Mesodermal cell (in vitro differentiated cells): ENCODE measurements at regions not wholly inside any gene's neighbourhood (a gene's known extent, or its start where the extent isn't known, plus 50 kb on each side); places are given as distances from the start of the nearest gene placed in this dataset.

ENCODE experiments used
- H3K27ac ChIP-seq: 2 replicates; pipeline ENCODE4 v1.7.0; 2013; ENCODE audit warnings: mild to moderate bottlenecking, low read depth, low read length, moderate library complexity; ENCODE audit not compliant: severe bottlenecking
- H3K36me3 ChIP-seq: 2 replicates; pipeline ENCODE4 v1.7.1; 2013; ENCODE audit warnings: mild to moderate bottlenecking, low read length, moderate library complexity; ENCODE audit not compliant: control insufficient read depth, insufficient read depth
- H3K4me1 ChIP-seq: one replicate; pipeline ENCODE4 v1.7.1; 2013; ENCODE audit warnings: mild to moderate bottlenecking, low read length; ENCODE audit not compliant: insufficient read depth, control insufficient read depth, poor library complexity, severe bottlenecking
- H3K4me3 ChIP-seq: 2 replicates; pipeline ENCODE4 v1.7.0; 2013; ENCODE audit warnings: low read length, control low read depth, mild to moderate bottlenecking; ENCODE audit not compliant: insufficient read depth, poor library complexity, severe bottlenecking; ENCODE audit errors: extremely low read depth
- H3K9me3 ChIP-seq: 2 replicates; pipeline ENCODE4 v1.7.1; 2013; ENCODE audit warnings: mild to moderate bottlenecking, low read length, moderate library complexity; ENCODE audit not compliant: control insufficient read depth
- WGBS, 2 experiments: methylation state at CpG; one replicate each; pipeline ENCODE4 v1.1.5; 2013; ENCODE audit warnings: missing lambda C conversion rate in 2 of 2; ENCODE audit not compliant: insufficient coverage in 2 of 2; 5-methylcytosine and 5-hydroxymethylcytosine counted together

- H3K9me3 ChIP-seq, result no peaks in the 10 kb centered on the region
- 83% methylated on average over 1 of the region's 6 CpGs; no CpG with 5 or more reads in 1 of the 2 experiments for WGBS, 2 experiments
- no peaks in the 10 kb centered on the region for H3K4me1 ChIP-seq
- H3K36me3 ChIP-seq, result no peaks in the 10 kb centered on the region
- H3K4me3 ChIP-seq, result no peak overlapping the region
- no peak overlapping the region for H3K27ac ChIP-seq
These were observed 242.3 kb downstream of the SOX9 start for GRCh38 chr17:72363089-72363610.

GRCh38 chr17:72365857-72366414, 245.1 kb downstream of the SOX9 start:
- Histone ChIP-seq H3K9me3 (no peaks in the 10 kb centered on the region), H3K36me3 (no peaks in the 10 kb centered on the region)

GRCh38 chr17:72366626-72367025, 245.8 kb downstream of the SOX9 start:
- Histone ChIP-seq H3K27ac (no peak overlapping the region), H3K4me1 (no peaks in the 10 kb centered on the region), H3K36me3 (no peaks in the 10 kb centered on the region), H3K4me3 (no peak overlapping the region), H3K9me3 (no peaks in the 10 kb centered on the region)
- 85 to 89% methylated on average over 2 of the region's 2 CpGs for WGBS, 2 experiments

More at GRCh38 chr17:72365857-72366414, 245.1 kb downstream of the SOX9 start:
- H3K4me1 ChIP-seq, result no peaks in the 10 kb centered on the region
- WGBS, 2 experiments, result 93 to 100% methylated on average over 4 to 6 of the region's 6 CpGs
- H3K4me3 ChIP-seq, result no peak overlapping the region
- H3K27ac ChIP-seq, result no peak overlapping the region

DNA sequence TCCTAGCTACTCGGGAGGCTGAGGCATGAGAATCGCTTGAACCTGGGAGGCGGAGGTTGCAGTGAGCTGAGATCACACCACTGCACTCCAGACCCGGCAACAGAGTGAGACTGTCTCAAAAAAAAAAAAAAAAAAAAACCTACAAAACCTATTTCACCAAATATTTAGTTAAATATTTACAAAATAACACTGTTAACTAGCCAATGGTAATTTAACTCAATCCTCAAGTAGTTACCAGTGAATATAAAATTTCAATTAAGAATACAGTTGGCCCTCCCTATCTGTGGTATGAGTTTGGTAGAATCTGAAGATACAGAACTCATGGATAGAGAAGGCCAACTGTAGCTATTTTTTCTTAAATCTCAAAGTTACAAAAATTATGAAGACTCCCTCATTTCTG, 247.4 kb downstream of the SOX9 start:
- no peak overlapping the region for H3K4me3 ChIP-seq
- H3K9me3 ChIP-seq, result no peaks in the 10 kb centered on the region
- H3K36me3 ChIP-seq, result no peaks in the 10 kb centered on the region
- 91 to 94% methylated on average over 3 of the region's 4 CpGs for WGBS, 2 experiments
- no peaks in the 10 kb centered on the region for H3K4me1 ChIP-seq
- no peak overlapping the region for H3K27ac ChIP-seq

GRCh38 chr17:72369366-72369765, 248.5 kb downstream of the SOX9 start:
- 100% methylated on average over 6 of the region's 7 CpGs for WGBS, 2 experiments
- Histone ChIP-seq H3K36me3 (no peaks in the 10 kb centered on the region), H3K27ac (no peak overlapping the region), H3K4me3 (no peak overlapping the region), H3K4me1 (peaks cover 4% of the 10 kb centered on the region), H3K9me3 (no peaks in the 10 kb centered on the region)

DNA sequence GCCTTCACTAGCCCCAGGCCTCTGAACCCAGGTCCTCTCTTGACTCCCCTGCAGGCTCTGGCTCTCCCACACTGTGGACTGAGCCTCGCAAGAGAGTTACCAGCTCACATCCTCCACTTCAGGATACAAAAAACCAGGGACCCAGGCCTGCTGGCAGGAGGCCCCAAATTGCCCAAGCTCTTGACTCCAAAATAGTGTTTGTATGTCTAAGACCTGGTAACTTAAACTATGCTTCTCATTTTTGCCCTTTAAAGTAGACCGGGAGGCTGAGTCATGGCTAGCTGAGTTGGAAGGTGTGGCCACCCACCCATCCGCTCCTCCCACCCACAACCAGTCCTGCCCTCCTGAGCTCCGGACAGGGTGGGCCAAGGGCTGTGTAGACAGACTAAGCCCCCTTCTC, 250.0 kb downstream of the SOX9 start:
- H3K27ac ChIP-seq, result no peak overlapping the region
- H3K9me3 ChIP-seq, result no peaks in the 10 kb centered on the region
- peaks cover 6% of the 10 kb centered on the region for H3K4me1 ChIP-seq
- H3K4me3 ChIP-seq, result no peak overlapping the region
- WGBS, 2 experiments, result 83% methylated on average over 1 of the region's 4 CpGs; no CpG with 5 or more reads in 1 of the 2 experiments
- no peaks in the 10 kb centered on the region for H3K36me3 ChIP-seq

GRCh38 chr17:72372185-72372584, 251.4 kb downstream of the SOX9 start:
- peaks cover 6% of the 10 kb centered on the region for H3K4me1 ChIP-seq
- no peaks in the 10 kb centered on the region for H3K9me3 ChIP-seq
- 95 to 100% methylated on average over 7 to 8 of the region's 10 CpGs for WGBS, 2 experiments

DNA sequence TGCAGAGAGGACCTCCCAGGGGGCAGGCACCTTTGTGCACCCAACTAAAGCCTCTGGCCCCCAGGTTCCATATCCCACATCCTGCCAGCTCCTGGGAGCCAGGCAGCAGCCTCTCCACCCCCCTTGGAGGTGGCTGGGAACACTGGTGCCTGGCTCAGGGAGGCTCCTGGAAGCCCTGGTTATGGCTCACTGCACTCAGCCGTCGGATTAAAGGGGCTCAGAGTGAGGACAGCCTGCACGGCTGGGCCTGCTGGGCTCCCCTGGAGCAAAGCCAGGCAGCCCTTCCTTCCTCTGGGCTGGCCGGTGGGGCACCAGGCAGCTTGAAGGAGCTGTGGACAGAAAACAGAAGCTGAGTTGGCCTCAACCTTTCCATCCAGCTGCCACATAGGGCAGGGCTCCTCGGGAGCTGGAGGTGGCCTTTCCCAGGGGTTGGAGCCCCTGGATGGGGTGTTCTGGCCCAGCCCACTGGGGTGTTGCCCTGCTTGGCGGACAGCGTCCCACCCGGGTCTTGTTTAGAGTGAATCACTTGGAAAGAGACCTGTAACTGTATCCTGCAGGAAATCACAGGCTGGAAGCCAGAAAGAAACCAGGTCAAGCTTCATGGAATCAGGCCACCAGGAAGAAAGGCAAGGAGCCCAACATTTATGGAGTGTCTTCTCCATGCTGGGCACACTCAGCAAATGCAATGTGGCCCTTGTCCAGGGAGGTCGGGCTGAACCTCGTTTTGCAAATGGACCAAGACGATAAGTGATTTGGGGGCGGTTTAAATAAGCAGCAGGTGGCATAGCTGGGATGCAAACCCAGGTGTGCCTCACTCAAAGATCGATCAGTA, 253.3 kb downstream of the SOX9 start:
- Histone ChIP-seq H3K9me3 (no peaks in the 10 kb centered on the region), H3K27ac (no peak overlapping the region), H3K4me3 (no peak overlapping the region), H3K4me1 (peaks cover 9% of the 10 kb centered on the region), H3K36me3 (no peaks in the 10 kb centered on the region)
- 85 to 88% methylated on average over 10 to 13 of the region's 13 CpGs for WGBS, 2 experiments

More at GRCh38 chr17:72372185-72372584, 251.4 kb downstream of the SOX9 start:
- Histone ChIP-seq H3K36me3 (no peaks in the 10 kb centered on the region), H3K4me3 (no peak overlapping the region), H3K27ac (no peak overlapping the region)

- Histone ChIP-seq H3K9me3 (no peaks in the 10 kb centered on the region), H3K4me3 (no peak overlapping the region), H3K36me3 (no peaks in the 10 kb centered on the region), H3K27ac (no peak overlapping the region), H3K4me1 (peaks cover 9% of the 10 kb centered on the region)
- WGBS, 2 experiments, result 90 to 91% methylated on average over 14 to 16 of the region's 16 CpGs
These were observed 255.9 kb downstream of the SOX9 start for GRCh38 chr17:72376526-72377345.
